ENCODE measurements at regions not wholly inside any gene's neighbourhood (a gene's known extent, or its start where the extent isn't known, plus 50 kb on each side); places are given as distances from the start of the nearest gene placed in this dataset.

DNA sequence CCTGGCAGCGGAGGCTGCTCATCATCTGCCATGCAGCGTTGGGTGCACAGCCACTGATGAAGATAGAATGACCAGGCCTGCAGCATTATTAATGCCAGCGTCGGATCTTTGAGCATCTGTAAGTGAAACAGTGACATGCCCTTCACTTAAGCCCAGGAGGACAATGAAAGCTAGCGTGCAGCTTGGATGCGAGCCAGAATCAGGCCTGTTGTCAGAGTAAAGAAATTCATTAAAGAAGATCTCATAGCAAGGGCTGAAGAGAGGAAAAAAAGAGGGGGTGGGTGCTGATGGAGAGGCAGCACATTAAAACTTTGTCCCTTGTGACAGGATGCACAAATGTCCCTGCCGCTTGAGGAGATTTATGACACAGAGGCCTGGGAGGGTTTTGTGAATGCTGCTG, 186.1 kb upstream of the MAST4 start:
- TF ChIP-seq, protein P1, sequence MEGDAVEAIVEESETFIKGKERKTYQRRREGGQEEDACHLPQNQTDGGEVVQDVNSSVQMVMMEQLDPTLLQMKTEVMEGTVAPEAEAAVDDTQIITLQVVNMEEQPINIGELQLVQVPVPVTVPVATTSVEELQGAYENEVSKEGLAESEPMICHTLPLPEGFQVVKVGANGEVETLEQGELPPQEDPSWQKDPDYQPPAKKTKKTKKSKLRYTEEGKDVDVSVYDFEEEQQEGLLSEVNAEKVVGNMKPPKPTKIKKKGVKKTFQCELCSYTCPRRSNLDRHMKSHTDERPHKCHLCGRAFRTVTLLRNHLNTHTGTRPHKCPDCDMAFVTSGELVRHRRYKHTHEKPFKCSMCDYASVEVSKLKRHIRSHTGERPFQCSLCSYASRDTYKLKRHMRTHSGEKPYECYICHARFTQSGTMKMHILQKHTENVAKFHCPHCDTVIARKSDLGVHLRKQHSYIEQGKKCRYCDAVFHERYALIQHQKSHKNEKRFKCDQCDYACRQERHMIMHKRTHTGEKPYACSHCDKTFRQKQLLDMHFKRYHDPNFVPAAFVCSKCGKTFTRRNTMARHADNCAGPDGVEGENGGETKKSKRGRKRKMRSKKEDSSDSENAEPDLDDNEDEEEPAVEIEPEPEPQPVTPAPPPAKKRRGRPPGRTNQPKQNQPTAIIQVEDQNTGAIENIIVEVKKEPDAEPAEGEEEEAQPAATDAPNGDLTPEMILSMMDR (IDR thresholded peaks at IDR 0.05; ENCODE audit: low read depth, low read length, missing control alignments) = no peak
- in situ Hi-C loops (cut with HindIII; ENCODE audit: low sequenced_read_pairs) = no loop called here
- no peak overlapping the region for H3K4me3 ChIP-seq (ENCODE audit: low read depth, low read length)
- DNase-seq (ENCODE audit: low read depth) = no peak

DNA sequence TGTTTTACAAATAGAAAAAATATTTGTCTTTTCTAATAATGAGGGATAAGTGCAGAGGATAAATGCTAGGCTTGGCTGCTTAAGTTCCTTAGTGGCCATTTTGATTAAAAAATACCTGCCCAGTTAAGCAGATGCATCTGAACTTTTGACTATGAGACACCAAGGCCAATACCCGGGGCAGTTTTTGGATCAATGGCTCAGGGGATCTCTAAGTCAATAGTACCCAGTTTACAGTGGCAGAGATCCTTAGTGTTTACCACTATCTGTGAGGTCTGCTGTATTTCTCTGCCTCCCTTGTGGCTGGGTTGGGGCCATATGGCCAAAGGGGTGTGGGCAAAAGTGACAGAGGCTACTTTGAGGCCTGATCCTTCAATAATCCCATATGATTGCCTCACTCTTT, 184.5 kb upstream of the MAST4 start:
- in situ Hi-C loops (cut with HindIII; ENCODE audit: low sequenced_read_pairs) = no loop called here
- H3K4me3 ChIP-seq (ENCODE audit: low read depth, low read length) = no peak overlapping the region
- TF ChIP-seq, protein P1 (IDR thresholded peaks at IDR 0.05; ENCODE audit: low read depth, low read length, missing control alignments) = no peak
- no peak for DNase-seq (ENCODE audit: low read depth)

DNA sequence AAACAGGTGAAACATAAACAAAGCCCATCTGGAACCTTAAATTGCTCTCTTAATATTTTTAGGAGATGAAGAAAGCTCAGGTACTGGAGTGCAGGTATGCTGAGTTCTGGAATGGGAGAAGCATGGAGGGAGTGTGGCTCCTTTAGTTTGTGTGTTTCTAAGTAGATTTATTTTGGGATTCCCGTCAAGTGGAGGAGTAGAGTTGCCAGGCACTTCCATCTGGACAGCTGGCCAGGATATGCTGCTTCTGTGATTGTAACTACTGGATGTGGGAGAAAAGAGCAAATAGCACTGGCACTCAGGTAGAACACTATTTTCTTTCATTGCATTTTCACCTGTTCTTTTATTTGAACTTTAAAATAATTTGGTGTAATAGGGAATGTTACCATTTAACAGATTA, 182.3 kb upstream of the MAST4 start:
- TF ChIP-seq, protein P1 (IDR thresholded peaks at IDR 0.05; ENCODE audit: low read depth, low read length, missing control alignments) = no peak
- H3K4me3 ChIP-seq (ENCODE audit: low read depth, low read length) = no peak overlapping the region
- in situ Hi-C loops (cut with HindIII; ENCODE audit: low sequenced_read_pairs) = no loop called here
- no peak for DNase-seq (ENCODE audit: low read depth)

DNA sequence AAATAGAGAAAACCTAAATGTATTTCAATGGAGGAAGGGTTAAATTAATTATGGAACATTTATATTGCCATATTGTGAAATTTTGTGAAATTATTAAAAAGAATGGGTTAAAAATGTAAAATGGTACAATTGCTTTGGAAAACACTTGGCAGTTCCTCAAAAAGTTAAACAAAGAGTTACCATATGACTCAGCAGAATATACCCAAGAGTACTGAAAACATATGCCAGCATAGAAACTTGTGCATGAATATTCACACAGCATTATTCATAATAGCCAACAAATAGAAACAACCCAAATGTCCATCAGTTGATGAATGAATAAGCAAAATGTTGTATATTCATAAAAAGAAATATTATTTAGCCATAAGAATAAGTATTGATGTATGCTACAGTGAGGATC, 181.0 kb upstream of the MAST4 start:
- no peak for DNase-seq (ENCODE audit: low read depth)
- in situ Hi-C loops (cut with HindIII; ENCODE audit: low sequenced_read_pairs) = no loop called here
- H3K4me3 ChIP-seq (ENCODE audit: low read depth, low read length) = no peak overlapping the region
- TF ChIP-seq, protein P1 (IDR thresholded peaks at IDR 0.05; ENCODE audit: low read depth, low read length, missing control alignments) = no peak

DNA sequence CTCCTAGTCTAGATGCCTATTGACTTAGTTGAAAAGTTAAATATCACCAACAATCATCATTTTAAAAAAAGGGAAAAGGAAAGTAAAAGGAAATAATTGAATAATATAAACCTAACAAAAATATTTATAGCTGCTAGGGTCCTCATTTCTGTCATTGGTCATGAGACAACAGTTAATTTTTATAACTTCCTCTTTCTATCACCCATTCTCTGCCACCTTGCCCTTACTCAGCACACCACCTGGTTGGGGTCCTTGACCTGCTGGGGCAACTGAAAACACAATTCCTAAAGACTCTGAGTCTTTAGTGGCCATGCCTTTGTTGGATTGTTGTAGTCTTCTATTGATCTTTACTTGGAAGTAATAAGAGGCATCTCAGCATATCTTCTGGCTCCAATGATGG, 179.5 kb upstream of the MAST4 start:
- TF ChIP-seq, protein P1 (IDR thresholded peaks at IDR 0.05; ENCODE audit: low read depth, low read length, missing control alignments) = no peak
- in situ Hi-C loops (cut with HindIII; ENCODE audit: low sequenced_read_pairs) = no loop called here
- H3K4me3 ChIP-seq (ENCODE audit: low read depth, low read length) = no peak overlapping the region
- DNase-seq (ENCODE audit: low read depth) = no peak

DNA sequence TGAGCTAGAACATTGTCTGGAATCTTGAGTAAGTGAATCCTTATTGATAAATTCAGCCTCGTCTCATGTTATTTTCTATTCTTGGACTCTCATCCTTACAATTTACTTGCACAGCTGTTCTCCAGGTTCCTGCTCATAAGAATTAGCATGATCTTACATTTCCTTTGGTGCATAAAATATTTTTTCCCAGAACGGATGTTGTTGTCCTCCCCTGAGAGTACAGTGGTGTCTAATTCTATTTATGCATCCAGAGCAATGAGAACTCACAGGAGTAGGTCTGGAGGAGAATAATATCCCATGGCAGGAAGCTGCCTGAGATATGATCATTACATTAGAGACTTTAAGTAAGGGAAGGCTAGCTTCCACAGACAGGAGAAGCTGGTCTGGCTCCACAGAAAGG, 178.4 kb upstream of the MAST4 start:
- in situ Hi-C loops (cut with HindIII; ENCODE audit: low sequenced_read_pairs) = no loop called here
- no peak overlapping the region for H3K4me3 ChIP-seq (ENCODE audit: low read depth, low read length)
- no peak for DNase-seq (ENCODE audit: low read depth)
- TF ChIP-seq, protein P1 (IDR thresholded peaks at IDR 0.05; ENCODE audit: low read depth, low read length, missing control alignments) = no peak

DNA sequence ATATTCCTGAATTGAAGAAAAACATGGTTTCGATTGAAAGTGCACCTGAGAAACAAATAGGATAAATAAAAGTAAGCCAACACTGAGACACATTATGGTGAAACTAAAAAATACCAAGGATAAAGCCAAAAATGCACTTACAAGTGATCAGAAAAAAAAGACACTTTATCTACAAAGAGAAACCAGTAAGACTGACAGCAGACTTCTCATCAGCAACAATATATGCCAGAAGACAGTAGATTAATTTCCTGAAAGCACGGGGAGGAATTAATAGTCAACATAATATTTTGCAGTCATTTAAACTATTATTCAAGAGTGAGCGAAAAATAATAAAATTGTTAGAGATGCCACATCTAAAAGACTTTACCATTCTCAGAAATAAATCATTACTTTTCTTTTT, 172.7 kb upstream of the MAST4 start:
- H3K4me3 ChIP-seq (ENCODE audit: low read depth, low read length) = no peak overlapping the region
- TF ChIP-seq, protein P1 (IDR thresholded peaks at IDR 0.05; ENCODE audit: low read depth, low read length, missing control alignments) = no peak
- in situ Hi-C loops (cut with HindIII; ENCODE audit: low sequenced_read_pairs) = no loop called here
- no peak for DNase-seq (ENCODE audit: low read depth)
